ENCODE measurements at regions not wholly inside any gene's neighbourhood (a gene's known extent, or its start where the extent isn't known, plus 50 kb on each side); places are given as distances from the start of the nearest gene placed in this dataset.

- no peak overlapping the region for H3K4me3 ChIP-seq
- no peaks in the 10 kb centered on the region for H3K4me1 ChIP-seq
- no peak for TF ChIP-seq CTCF (IDR thresholded peaks at IDR 0.05)
- H3K36me3 ChIP-seq: no peaks in the 10 kb centered on the region
- ATAC-seq (no peak), DNase-seq (no peak)
- H3K9me3 ChIP-seq: no peaks in the 10 kb centered on the region
- H3K27me3 ChIP-seq (ENCODE audit: low read depth): no peaks in the 10 kb centered on the region
- intact Hi-C loops (cut with DNase I): no loop called here
- no peak overlapping the region for H3K27ac ChIP-seq
Measured at GRCh38 chr14:34093883-34094282, 143.0 kb upstream of the EGLN3 start.

- Histone ChIP-seq H3K27me3 (ENCODE audit: low read depth) (no peaks in the 10 kb centered on the region), H3K27ac (no peak overlapping the region), H3K4me3 (no peak overlapping the region), H3K36me3 (no peaks in the 10 kb centered on the region), H3K4me1 (no peaks in the 10 kb centered on the region), H3K9me3 (no peaks in the 10 kb centered on the region)
- DNase-seq (no peak), ATAC-seq (no peak)
- no peak for TF ChIP-seq CTCF (IDR thresholded peaks at IDR 0.05)
- intact Hi-C loops (cut with DNase I): no loop called here
Measured at GRCh38 chr14:34090451-34090850, 139.6 kb upstream of the EGLN3 start.

GRCh38 chr14:34088914-34089313 is 138.0 kb upstream of the EGLN3 start:
- DNase-seq (no peak), ATAC-seq (no peak)
- H3K4me3 ChIP-seq: no peak overlapping the region
- no peaks in the 10 kb centered on the region for H3K27me3 ChIP-seq (ENCODE audit: low read depth)
- H3K4me1 ChIP-seq: no peaks in the 10 kb centered on the region
- TF ChIP-seq CTCF (IDR thresholded peaks at IDR 0.05): no peak
- H3K27ac ChIP-seq: no peak overlapping the region
- H3K36me3 ChIP-seq: no peaks in the 10 kb centered on the region
- intact Hi-C loops (cut with DNase I): no loop called here
- no peaks in the 10 kb centered on the region for H3K9me3 ChIP-seq

GRCh38 chr14:34087571-34087970 is 136.7 kb upstream of the EGLN3 start:
- ATAC-seq (no peak), DNase-seq (no peak)
- Histone ChIP-seq H3K4me3 (no peak overlapping the region), H3K27ac (no peak overlapping the region), H3K9me3 (no peaks in the 10 kb centered on the region), H3K27me3 (ENCODE audit: low read depth) (no peaks in the 10 kb centered on the region), H3K4me1 (no peaks in the 10 kb centered on the region), H3K36me3 (no peaks in the 10 kb centered on the region)
- intact Hi-C loops (cut with DNase I): no loop called here
- TF ChIP-seq CTCF (IDR thresholded peaks at IDR 0.05): no peak

GRCh38 chr14:34086223-34086757 is 135.4 kb upstream of the EGLN3 start:
- no peak overlapping the region for H3K27ac ChIP-seq
- ATAC-seq (no peak), DNase-seq (no peak)
- H3K4me1 ChIP-seq: peaks cover 10% of the 10 kb centered on the region
- H3K9me3 ChIP-seq: no peaks in the 10 kb centered on the region
- H3K27me3 ChIP-seq (ENCODE audit: low read depth): no peaks in the 10 kb centered on the region
- no peak overlapping the region for H3K4me3 ChIP-seq
- TF ChIP-seq CTCF (IDR thresholded peaks at IDR 0.05): no peak
- intact Hi-C loops (cut with DNase I): no loop called here
- H3K36me3 ChIP-seq: no peaks in the 10 kb centered on the region

GRCh38 chr14:34085695-34086094 is 134.8 kb upstream of the EGLN3 start:
- Histone ChIP-seq H3K27ac (no peak overlapping the region), H3K27me3 (ENCODE audit: low read depth) (no peaks in the 10 kb centered on the region), H3K9me3 (no peaks in the 10 kb centered on the region), H3K4me1 (peaks cover 11% of the 10 kb centered on the region), H3K36me3 (no peaks in the 10 kb centered on the region), H3K4me3 (no peak overlapping the region)
- TF ChIP-seq CTCF (IDR thresholded peaks at IDR 0.05): no peak
- no peak for ATAC-seq
- no peak for DNase-seq
- intact Hi-C loops (cut with DNase I): no loop called here

Measured in lower lobe of right lung (tissue), 2 donors.